Left colon (tissue), 2 donors: ENCODE measurements at regions not wholly inside any gene's neighbourhood (a gene's known extent, or its start where the extent isn't known, plus 50 kb on each side); places are given as distances from the start of the nearest gene placed in this dataset.
"Not testable (repeated sequence)": the region's sequence is repeated elsewhere in the genome, so short reads cannot be mapped to it uniquely, and the experiment has no call there.

ENCODE experiments used
- ATAC-seq: fragments of 200-7000 bp; cut with Tn5 transposase; one replicate; pipeline ENCODE4 v1.9.1; 2020; ENCODE audit warnings: mild to moderate bottlenecking, moderate library complexity
- DNase-seq, 2 donors: peaks; one replicate each; pipeline ENCODE4 v3.0.0-alpha.2; 2020
- intact Hi-C, 2 donors: fragments of 100-400 bp; cut with DNase I in 1 of 2; cut with micrococcal nuclease in 1 of 2; formaldehyde crosslinking; loops; one replicate each; pipeline versions ENCODE4 v1.11.2 to v1.14.0; 2022; cut with DNase I, micrococcal nuclease
- donor health status: DM: no; HTN: no; CAD: no.
- donor health status: DM: yes; HTN: yes; CAD: no.

GRCh38 chr21:27572696-27573095 lies 605.8 kb upstream of the ADAMTS5 start:
- ATAC-seq = no peak
- intact Hi-C loops = no loop called here
- DNase-seq = no peak

GRCh38 chr21:27571706-27572105 lies 604.8 kb upstream of the ADAMTS5 start:
- intact Hi-C loops = no loop called here
- no peak for ATAC-seq
- DNase-seq = no peak

- DNase-seq (peak in 1 of 2 donors; percentile 7), ATAC-seq (no peak)
- intact Hi-C loops = no loop called here
Measured at GRCh38 chr21:27570306-27570868, 603.5 kb upstream of the ADAMTS5 start.

GRCh38 chr21:27569831-27570230 lies 602.9 kb upstream of the ADAMTS5 start:
- DNase-seq (no peak), ATAC-seq (no peak)
- intact Hi-C loops = loop anchor here in 1 of 2 donors (10.0 kb wide), 1 partner anchor 715 kb away; no protein-coding TSS in a partner anchor

- intact Hi-C loops = loop anchor here in 1 of 2 donors (10.0 kb wide), 1 partner anchor 714 kb away; no protein-coding TSS in a partner anchor
- ATAC-seq = no peak
- DNase-seq = no peak
Measured at GRCh38 chr21:27569091-27569490, 602.2 kb upstream of the ADAMTS5 start.

GRCh38 chr21:27567381-27567780 lies 600.5 kb upstream of the ADAMTS5 start:
- no peak for ATAC-seq
- DNase-seq = no peak
- intact Hi-C loops = loop anchor here in 1 of 2 donors (10.0 kb wide), 1 partner anchor 713 kb away; no protein-coding TSS in a partner anchor

GRCh38 chr21:27566521-27566920 lies 599.6 kb upstream of the ADAMTS5 start:
- intact Hi-C loops = loop anchor here in 1 of 2 donors (10.0 kb wide), 1 partner anchor 712 kb away; no protein-coding TSS in a partner anchor
- ATAC-seq = no peak
- no peak for DNase-seq

- intact Hi-C loops = loop anchor here in 1 of 2 donors (10.0 kb wide), 1 partner anchor 711 kb away; no protein-coding TSS in a partner anchor
- no peak for ATAC-seq
- no peak for DNase-seq
Measured at GRCh38 chr21:27565364-27565763, 598.5 kb upstream of the ADAMTS5 start.

- ATAC-seq (peak; percentile 73), DNase-seq (peak in 1 of 2 donors; percentile 56)
- intact Hi-C loops = loop anchor here in 1 of 2 donors (10.0 kb wide), 1 partner anchor 710 kb away; no protein-coding TSS in a partner anchor
Measured at GRCh38 chr21:27564684-27565301, 597.9 kb upstream of the ADAMTS5 start.

GRCh38 chr21:27562303-27562702 lies 595.4 kb upstream of the ADAMTS5 start:
- intact Hi-C loops = loop anchor here in 1 of 2 donors (10.0 kb wide), 1 partner anchor 708 kb away; no protein-coding TSS in a partner anchor
- ATAC-seq = no peak
- DNase-seq = no peak

- ATAC-seq = no peak
- intact Hi-C loops = loop anchor here in 1 of 2 donors (10.0 kb wide), 1 partner anchor 706 kb away; no protein-coding TSS in a partner anchor
- peak in 1 of 2 donors; percentile 16 for DNase-seq
Measured at GRCh38 chr21:27561116-27561515, 594.2 kb upstream of the ADAMTS5 start.

GRCh38 chr21:27557356-27557755 lies 590.5 kb upstream of the ADAMTS5 start:
- intact Hi-C loops = no loop called here
- DNase-seq = no peak

GRCh38 chr21:27555996-27556395 lies 589.1 kb upstream of the ADAMTS5 start:
- intact Hi-C loops = no loop called here
- ATAC-seq = no peak
- DNase-seq = no peak

More at GRCh38 chr21:27557356-27557755, 590.5 kb upstream of the ADAMTS5 start:
- no peak for ATAC-seq

- intact Hi-C loops = no loop called here
- DNase-seq = no peak
- no peak for ATAC-seq
Measured at GRCh38 chr21:27550287-27550686, 583.4 kb upstream of the ADAMTS5 start.

GRCh38 chr21:27548486-27548885 lies 581.6 kb upstream of the ADAMTS5 start:
- intact Hi-C loops = no loop called here
- no peak for DNase-seq
- ATAC-seq = no peak

- ATAC-seq = no peak
- no peak for DNase-seq
- intact Hi-C loops = no loop called here
Measured at GRCh38 chr21:27545754-27546349, 579.0 kb upstream of the ADAMTS5 start.

GRCh38 chr21:27542126-27542525 lies 575.2 kb upstream of the ADAMTS5 start:
- intact Hi-C loops, DNase-seq: not testable (repeated sequence)

GRCh38 chr21:27536319-27536718 lies 569.4 kb upstream of the ADAMTS5 start:
- DNase-seq (no peak), ATAC-seq (no peak)
- intact Hi-C loops = no loop called here

More at GRCh38 chr21:27542126-27542525, 575.2 kb upstream of the ADAMTS5 start:
- not testable (repeated sequence) for ATAC-seq

GRCh38 chr21:27535188-27535587 lies 568.3 kb upstream of the ADAMTS5 start:
- intact Hi-C loops = no loop called here
- no peak for ATAC-seq
- DNase-seq = no peak

GRCh38 chr21:27534206-27534605 lies 567.3 kb upstream of the ADAMTS5 start:
- DNase-seq = no peak
- no peak for ATAC-seq
- intact Hi-C loops = no loop called here
